GM21737 (cell line): ENCODE measurements at regions not wholly inside any gene's neighbourhood (a gene's known extent, or its start where the extent isn't known, plus 50 kb on each side); places are given as distances from the start of the nearest gene placed in this dataset.

Source experiments
- ATAC-seq: cut with Tn5 transposase; IDR thresholded peaks from one replicate; pipeline ENCODE4 v1.9.1; 2021; ENCODE audit warnings: mild to moderate bottlenecking, moderate library complexity; ENCODE audit not compliant: unreplicated experiment

GRCh38 chr3:132183811-132184210 lies 133.4 kb upstream of the ACP3 start:
- no peak for ATAC-seq

- no peak for ATAC-seq
Observed at GRCh38 chr3:132187746-132188145, 129.5 kb upstream of the ACP3 start.

GRCh38 chr3:132189601-132190000 lies 127.6 kb upstream of the ACP3 start:
- ATAC-seq: no peak

GRCh38 chr3:132196113-132196512 lies 121.1 kb upstream of the ACP3 start:
- no peak for ATAC-seq

GRCh38 chr3:132198516-132198915 lies 118.7 kb upstream of the ACP3 start:
- ATAC-seq: no peak

- no peak for ATAC-seq
Observed at GRCh38 chr3:132199451-132199850, 117.8 kb upstream of the ACP3 start.

GRCh38 chr3:132202586-132202985 lies 114.6 kb upstream of the ACP3 start:
- ATAC-seq: no peak

GRCh38 chr3:132203889-132204596 lies 113.2 kb upstream of the ACP3 start:
- no peak for ATAC-seq

GRCh38 chr3:132205609-132206008 lies 111.6 kb upstream of the ACP3 start:
- ATAC-seq: no peak

- ATAC-seq: no peak
Observed at GRCh38 chr3:132209855-132210254, 107.4 kb upstream of the ACP3 start.

GRCh38 chr3:132210476-132211346 lies 106.5 kb upstream of the ACP3 start:
- ATAC-seq: no peak

GRCh38 chr3:132211896-132212295 lies 105.3 kb upstream of the ACP3 start:
- no peak for ATAC-seq

- no peak for ATAC-seq
Observed at GRCh38 chr3:132218817-132219755, 98.1 kb upstream of the ACP3 start.

GRCh38 chr3:132220986-132221385 lies 96.2 kb upstream of the ACP3 start:
- ATAC-seq: no peak

- no peak for ATAC-seq
Observed at GRCh38 chr3:132222868-132223538, 94.2 kb upstream of the ACP3 start.

- ATAC-seq: no peak
Observed at GRCh38 chr3:132225664-132226063, 91.5 kb upstream of the ACP3 start.

- ATAC-seq: no peak
Observed at GRCh38 chr3:132228923-132229322, 88.3 kb upstream of the ACP3 start.

- no peak for ATAC-seq
Observed at GRCh38 chr3:132229641-132230040, 87.6 kb upstream of the ACP3 start.

GRCh38 chr3:132230156-132231000 lies 86.8 kb upstream of the ACP3 start:
- ATAC-seq: no peak

GRCh38 chr3:132231633-132232032 lies 85.6 kb upstream of the ACP3 start:
- ATAC-seq: no peak
